ENCODE measurements at regions not wholly inside any gene's neighbourhood (a gene's known extent, or its start where the extent isn't known, plus 50 kb on each side); places are given as distances from the start of the nearest gene placed in this dataset.
"Not testable (repeated sequence)": the region's sequence is repeated elsewhere in the genome, so short reads cannot be mapped to it uniquely, and the experiment has no call there.

DNA sequence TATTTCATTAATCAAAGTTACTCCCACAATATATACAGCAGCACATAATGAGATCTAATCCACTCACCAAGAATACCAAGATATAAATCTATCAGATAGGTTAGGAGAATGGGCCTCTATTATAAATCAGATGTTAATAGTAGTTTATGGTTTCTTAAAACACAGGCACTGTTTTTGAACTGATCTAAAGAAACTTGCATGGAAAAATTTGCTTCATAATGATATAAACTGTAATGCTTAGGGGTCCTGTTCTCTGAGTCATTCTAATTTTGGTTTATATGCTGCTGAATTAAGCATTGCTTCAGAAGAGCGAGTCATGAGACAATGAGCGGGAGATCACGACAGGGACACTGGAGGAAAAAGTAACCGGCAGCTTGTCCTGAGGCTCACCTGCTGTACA, 113.3 kb upstream of the OTUD4 start:
- no peak for DNase-seq

DNA sequence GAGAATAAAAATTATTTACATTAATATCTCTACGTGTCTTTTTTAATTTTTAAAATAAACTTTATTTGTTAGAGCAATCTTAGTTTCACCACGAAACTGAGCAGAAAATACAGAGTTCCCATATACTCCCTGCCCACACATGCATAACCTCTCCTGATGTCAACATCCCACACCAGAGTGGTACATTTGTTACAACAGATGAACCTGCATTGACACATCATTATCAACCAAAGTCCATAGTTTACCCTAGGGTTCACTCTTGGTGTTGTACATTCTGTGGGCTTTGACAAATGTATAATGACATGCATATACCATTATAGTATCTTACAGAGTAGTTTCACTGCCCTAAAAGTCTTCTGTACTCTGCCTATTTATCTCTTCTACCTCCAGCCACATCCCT, 110.6 kb upstream of the OTUD4 start:
- no peak for DNase-seq

DNA sequence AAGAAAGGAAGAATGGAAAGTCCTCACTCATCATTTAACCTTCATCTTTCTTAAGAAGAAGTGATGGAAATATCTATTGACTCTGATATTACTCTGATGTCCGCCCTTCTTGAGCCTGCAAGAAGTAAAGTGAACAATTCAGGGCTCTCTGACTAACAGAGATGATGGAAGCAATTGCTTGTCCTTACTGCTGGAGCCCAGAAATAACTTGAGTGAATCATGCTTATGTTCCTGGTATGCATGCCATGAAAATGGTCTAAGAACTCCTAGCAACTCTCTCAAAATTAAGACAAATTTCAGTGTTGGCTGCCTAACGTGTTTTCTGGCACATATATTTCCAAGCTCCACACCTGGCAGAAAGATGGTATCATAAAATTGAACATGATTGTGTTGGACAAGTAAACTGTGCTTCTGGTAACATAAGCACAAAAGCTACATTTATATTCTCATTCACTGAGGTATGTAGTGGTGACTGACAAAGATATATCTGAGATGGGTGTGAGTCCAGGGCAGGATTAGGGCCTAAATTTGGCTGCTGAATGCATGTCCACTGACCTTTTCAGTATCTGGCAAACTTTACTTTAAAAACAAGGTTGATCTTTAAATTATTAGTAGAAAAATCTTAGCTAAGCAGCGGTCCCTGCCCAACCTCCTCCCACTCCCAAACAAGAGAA, 109.2 kb upstream of the OTUD4 start:
- DNase-seq = no peak

DNA sequence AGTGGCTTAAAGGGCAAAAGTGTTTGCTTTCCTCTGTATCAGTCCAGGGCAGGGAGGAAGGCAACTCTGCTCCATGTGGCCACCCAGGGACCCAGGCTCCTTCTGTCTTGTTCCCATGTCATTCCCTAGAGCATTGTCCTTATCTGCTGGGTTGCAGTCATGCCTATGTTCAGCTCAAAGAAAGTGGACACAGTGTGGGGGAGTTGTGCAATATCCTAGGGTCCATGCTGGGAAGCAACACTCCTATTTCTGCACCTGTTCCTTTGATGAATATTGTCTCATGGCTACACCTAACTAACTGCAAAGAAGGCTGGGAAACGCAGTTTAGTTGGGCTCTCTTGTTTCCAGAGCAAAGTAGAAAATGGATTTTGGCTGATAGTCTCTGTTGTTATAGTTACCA, 107.0 kb upstream of the OTUD4 start:
- no peak for DNase-seq

DNA sequence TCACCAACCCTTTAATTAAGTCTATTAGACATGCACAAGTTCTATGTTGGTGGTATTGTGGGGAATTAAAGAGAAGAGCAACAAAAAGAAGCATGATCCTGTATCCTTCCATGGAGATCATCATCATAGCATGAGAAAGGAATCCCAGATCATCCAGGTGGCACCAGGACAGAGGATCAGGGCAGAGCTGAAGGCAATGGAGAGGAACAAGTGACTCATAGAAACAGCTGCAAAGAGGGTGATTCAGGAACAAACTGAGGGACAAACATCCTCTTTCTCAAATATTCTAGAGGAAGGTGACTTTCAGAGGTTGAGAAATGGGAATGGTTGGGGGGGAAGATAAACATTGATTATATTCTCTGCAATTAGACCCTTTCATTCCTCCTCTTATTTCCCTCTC, 105.5 kb upstream of the OTUD4 start:
- no peak for DNase-seq

DNA sequence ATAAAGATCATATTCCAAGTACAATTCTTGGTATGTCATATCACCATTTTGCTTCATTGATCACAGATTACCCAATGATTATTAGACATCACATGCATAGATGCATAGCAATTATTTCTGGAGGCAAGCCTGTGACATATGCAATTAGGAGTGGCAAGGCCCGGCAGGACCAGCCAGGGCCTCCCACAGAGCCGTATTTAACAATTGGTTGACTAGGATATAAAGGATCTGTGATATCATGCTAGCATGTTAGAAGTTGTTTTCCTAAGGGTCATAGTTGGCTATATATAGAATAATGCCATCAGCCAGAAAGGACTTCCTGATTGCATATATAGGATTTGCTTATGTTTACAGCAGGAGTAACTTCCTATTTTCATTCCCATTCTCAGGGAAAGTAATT, 103.5 kb upstream of the OTUD4 start:
- no peak for DNase-seq

DNA sequence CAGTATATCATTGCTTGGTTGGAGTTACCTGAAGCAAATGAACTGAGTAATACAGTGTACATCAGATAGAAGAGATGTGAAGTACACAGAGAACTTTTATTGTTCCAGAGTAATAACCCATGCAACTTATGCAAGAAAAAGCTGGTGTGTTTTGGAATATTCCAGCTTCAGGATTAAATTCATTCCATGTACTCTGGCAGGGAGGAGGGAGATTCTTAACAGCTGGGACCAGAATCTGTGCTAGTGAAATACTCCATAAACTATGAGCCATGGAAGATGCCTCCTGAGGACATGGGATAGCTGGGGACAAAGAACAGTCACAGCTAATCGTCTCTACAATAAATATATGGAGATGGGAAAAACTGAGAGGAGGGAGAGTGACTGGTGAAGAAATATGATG, 101.6 kb upstream of the OTUD4 start:
- DNase-seq = no peak

DNA sequence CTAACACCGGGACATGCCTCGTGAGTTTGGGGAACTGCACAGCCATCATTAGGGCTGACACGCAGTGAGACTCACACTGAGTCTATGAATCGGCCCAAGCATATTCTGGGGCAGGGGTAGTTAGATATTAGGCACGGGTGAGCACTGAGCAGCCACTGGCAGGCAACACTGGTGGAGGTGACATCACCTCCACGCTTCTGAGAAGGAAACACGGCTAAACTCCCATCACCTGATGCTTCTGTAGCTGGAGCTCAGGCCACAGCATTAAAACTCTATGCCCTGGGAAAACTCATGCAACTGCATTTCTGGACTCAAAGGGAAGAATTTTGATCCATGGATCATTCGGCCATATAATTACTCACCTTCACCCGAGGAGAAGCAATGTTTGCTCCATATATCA, 100.8 kb upstream of the OTUD4 start:
- DNase-seq = no peak

DNA sequence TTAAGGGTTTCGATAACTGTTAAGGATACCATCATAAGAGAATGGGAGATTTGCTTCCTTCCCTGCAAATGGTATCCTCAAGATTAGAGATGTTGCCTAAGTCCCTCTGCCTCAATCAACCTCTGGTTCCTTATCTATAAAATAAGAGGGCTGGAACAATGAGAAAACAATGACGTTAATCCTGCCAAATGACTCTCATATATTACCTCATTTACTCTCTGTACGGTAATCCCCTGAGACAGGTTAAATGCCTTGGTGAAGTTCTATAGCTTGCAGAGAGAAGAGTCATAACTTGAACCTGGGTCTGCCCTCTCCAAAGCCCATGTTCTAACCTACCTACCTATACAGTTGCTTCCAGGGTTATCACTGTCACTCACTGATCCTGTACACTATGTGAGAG, 100.2 kb upstream of the OTUD4 start:
- no peak for DNase-seq

DNA sequence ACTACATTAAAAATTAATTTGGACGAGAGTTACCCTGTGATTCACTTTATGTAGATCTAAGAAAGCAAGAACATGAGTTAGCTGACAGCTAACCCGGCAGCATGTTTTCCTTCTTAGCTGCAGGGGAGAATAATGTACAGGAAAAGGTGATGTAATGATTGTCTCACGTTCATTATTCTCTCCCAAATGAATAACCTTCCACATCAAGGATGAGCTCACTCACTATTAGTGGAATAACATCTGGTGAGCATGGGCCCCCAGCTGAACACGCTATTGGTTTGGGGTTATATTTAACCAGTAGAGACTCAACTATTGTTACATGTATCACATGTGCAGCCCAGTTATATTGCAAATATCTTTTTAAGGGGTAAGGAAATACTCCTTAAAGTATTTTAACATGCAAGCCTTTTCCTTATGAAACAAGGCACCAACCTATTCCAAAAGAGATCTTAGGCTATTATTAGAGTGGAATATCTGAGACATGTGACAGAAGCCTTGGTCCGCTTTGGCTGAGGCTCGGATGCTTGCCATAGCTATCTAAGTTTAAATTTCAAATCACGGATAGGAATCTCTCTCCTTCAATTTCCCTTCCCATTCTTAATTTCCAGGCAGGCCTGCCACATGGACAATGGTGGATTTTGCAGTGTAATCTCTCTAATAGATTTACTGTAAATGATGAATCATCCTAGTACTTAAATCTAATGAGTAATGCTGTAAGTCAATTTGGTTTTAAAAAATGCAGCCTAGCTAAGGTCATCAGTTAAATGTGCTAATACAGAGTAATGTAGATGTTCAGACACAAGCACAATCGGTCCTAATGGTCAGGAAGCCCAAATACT, 99.0 kb upstream of the OTUD4 start:
- no peak for DNase-seq

DNA sequence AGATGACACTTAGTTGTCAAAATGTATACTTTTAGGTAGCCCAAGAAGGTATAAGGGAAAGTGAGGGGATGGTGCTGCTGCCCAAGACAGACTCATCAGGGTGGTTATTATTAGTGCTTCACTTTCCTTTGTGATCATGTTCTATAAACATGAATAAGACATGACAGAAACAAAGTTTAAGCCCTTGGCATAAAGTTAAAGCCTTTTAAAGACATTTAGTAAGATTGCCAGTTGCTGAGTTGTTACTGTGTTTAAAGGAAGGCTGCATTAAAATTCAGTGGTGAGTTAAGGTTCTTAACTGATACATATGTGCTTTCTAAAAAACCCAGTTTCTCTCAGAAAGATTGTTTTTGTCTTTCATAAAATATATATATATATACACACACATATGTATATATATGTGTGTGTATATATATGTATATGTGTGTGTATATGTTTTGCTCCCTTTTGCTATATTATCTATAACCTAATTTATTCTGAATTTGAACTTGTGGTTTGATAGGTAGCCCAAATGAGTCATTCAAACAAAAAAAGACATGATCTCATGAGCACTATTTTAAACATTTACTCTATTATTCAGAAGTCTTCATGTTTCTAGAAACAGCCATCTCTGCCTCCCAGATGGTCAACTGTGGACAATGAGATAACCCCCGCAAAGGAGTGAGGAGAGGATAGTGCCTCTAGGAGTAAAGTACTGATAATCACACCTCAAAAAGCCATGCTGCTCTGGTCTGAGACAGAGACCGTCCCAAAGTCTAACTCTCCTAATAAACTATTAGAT, 98.1 kb upstream of the OTUD4 start:
- DNase-seq = no peak

DNA sequence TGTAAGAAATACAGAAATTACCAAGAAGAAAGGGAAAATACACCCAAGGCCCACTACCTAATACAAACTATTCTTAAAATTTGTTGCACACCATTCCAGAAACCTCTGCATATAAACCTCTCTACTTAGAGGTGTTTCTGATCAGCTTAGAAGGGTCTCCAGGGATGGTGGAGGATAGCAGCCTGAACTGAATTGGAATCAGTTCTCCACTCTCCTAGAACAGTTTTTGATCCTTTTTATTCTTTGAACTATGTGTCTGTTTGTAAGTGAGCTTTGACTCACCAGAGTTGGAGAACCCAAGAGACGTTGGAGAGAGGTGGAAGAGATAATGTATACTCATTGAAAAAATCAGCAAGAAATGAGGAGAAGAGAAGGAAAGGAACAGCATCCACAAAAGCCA, 96.6 kb upstream of the OTUD4 start:
- no peak for DNase-seq

DNA sequence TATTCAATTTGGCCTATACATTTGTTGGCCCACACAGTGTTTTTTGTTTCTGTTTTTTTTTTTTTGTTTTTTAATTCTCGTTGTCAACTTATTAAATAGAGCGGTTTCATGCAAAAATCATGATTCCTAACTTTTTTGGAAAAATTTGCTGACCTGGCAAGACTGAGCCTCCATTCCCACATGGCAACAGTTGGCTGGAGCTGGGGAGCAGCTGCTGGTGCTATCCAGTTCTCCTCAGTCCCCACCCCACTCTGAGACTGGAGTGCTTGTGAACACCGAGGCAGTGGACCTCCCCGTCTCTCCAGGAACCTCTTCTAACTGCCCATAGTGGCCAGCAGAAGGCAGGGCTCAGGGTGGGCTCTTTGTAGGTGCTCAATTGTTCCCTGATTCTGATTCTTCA, 95.7 kb upstream of the OTUD4 start:
- no peak for DNase-seq

DNA sequence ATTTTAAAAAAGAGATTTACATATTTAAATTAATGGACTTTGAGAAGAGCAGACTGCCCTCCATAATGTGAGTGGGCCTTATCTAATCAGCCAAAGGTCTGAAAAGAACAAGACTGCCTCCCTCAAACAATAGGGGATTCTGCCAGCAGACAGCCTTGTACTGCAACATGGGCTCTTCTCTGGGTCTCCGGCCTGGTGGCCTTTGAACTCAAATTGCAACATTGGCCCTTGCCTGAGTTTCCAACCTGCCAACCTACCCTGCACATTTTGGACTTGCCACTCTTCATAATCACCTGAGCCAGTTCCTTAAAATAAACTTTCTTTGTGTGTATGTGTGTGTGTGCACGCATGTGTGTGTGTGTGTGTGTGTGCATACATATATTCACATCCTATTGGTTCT, 90.8 kb upstream of the OTUD4 start:
- no peak for DNase-seq

DNA sequence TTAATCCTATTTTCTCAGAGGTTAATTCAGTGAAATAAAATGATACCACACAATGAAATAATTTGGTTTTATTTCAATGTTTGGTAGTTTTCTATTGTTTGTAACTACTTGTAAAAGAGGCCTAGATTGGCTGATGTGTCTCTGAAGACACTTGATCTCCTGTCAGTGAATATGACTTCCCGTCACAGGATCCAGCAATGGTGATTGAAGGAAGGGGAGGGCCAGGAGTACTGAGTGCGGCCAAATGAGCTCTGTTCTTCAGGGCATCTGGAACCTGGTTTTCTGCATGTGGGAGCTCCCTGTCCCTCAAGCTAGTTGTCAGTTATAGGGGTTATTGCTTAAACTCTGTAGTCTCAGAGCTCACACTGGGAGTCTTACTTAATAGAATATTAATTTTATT, 86.5 kb upstream of the OTUD4 start:
- no peak for DNase-seq

DNA sequence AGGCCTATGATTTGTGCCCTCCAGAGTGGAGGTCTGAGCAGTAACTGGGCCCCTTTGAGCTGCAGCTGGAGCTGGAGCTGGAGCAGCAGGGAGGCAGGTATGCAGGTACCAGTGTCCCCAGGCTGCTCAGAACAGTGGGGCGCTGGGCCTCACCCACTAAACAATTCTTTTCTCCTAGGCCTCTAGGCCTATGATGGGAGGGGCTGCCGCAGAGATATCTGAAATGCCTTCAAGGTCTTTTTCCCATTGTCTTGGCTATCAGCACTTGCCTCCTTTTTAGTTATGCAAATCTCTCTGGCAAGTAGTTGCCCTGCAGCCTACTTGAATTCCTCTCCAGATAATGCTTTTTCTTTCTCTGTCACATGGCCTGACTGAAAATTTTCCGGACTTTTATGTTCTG, 79.7 kb upstream of the OTUD4 start:
- DNase-seq = no peak

DNA sequence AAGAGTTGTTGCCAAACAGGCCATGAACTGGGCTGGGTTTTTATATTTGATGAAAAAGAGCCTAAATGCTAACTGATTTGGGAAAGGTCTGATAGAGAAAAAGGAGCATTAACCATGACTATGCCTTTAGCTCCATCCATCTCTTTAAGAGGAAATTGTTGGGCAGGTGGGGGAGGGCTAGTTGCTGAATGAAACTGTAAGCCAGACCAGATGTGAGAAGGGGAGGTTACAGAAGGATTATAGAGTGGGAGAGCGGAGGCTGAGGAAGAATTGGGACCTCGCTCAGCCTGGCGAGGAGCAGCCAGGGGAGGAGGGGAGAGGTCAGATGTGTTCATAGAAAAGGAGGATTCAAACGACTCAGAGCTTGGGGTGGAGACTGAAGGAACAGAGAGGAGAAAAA, 74.9 kb upstream of the OTUD4 start:
- DNase-seq = not testable (repeated sequence)

DNA sequence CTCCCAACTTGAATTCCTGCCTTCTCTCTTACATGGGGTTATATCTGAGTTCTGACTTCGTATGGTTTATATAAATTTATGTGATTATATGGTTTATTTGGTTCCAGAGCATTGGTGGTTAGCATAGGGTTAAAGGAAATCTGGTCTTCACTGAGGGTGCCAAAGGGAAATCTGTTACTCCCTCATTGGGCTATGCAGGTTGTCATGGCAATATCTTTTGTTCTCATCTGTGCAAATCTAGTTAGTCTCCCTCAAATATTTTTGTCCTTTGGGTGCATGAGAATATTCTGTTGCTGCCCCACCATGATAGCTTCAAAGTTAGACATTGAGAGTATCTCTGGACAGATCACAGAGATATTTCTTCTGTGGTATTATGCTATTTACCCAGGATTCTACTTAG, 71.8 kb upstream of the OTUD4 start:
- DNase-seq = no peak

DNA sequence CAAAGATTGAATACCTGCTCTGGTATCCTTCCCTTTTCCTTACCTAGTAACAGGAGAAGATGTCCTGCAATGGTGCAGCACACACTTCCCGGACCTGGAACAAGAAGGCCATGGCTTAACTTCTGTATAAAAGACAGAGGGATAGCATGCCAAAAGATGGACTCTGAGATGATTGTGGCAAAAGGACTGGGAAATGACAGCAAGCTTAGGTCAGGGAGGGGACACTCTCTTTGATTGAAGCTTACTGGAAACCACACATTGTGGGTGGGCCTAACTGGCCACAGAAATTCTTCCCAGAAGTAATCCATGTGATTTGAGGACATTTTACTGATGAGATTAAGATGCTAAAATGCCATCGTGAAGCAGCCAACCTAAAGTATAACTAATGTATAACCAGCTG, 71.0 kb upstream of the OTUD4 start:
- no peak for DNase-seq

DNA sequence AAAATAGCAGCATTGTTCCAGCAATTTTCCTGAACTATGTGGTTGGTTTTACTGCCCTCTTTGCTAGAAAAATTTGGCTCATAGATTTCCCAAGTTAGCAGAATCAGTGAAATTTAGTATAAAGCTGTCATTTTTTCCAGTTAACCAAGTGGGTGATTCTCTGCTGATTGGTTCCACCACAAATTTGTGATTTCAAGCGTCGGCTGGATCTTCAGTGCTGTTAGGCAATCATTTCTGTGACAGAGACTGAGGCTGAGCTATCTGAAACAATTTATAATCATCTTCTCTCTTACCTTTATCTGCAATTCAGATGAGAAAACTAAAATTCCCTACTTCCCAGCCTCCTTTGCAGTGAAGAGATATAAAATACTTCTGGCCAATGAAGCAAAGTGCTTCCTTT, 68.6 kb upstream of the OTUD4 start:
- DNase-seq = no peak

DNA sequence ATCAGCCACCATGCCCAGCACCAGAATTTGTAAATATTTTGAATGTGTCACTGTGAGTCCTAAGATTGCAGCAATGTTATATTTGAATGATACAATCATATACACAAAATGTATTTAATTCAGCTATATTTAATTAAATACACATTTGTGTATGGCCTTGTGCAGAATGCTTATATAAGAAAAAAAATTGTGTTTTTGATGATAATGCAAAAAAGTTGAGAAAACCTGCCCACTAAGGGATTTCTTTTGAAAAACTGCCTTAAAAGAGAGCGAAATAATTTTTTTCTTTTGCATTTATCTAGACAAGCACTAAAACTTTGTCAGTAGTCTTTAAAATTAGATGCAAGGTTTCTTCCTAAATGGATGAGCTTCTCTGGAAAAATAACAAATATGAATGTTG, 68.1 kb upstream of the OTUD4 start:
- no peak for DNase-seq

DNA sequence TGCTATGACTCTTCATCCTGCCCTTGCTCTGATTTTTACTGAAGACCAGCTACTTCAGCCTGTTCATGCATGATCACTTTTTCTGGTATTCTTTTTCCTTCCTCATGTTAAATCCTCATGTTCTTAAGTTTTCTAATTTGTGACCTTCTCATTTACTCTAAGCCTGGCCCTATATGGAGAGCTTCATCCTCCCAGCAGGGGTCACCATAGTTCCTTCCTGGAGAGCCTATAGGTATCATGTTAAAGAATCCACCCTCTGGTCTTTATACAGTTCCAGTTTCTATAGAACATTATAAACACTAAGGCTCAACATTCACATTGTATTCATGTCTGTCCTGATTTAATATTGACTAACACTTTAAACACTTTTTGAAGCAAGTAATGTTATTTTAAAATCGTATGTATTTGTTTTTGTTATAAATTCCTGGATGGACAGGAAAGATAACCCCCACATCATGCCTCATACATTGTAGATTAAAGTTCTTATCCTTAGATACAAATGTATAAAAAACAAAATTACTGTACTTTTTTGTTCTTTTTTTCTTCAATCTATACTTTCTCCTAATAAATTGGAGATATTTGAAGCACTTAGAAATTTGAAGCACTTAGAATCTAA, 53.8 kb upstream of the OTUD4 start:
- peak; percentile 0 for DNase-seq

DNA sequence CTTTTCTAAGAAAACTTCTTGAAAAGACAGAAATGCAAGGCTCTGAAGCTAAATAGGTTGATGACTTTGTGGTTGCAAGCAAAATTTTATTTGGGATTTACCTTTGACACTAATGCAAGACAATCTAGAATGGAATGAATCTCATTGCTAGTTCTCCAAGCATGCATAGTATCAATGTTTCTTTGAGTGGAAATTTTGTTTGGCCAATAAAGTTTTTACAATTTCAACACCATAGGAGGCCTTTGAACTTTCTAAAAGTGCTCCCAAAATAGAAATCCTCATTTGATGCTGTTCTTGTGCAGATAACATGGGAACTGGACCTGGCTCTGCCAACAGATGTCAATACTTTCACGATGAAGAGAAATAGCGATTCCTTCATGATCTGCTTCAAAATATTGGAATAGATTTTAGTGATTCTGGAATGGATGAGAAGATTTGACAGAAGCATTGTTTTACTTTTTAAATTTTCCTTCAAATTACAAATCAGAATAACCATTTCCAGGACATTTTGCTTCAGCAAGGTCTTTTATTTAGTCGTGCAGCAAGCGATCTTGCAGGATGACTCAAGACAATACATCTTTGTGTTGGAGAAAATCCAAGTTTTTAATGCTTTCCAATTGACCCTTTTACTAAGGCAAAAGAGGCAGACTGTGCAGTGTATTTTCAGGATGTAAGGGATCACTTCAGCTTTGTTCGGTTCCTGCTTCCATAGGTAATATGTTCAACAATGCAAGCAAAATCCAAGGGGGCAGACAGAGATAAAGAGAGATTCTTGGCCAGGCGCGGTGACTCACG, 51.7 kb upstream of the OTUD4 start:
- no peak for DNase-seq

Data from NCI-H2171 (cell line).